Activated CD4-positive, alpha-beta memory T cell treated with anti-CD3 and anti-CD28 coated beads for 36 hours (primary cell): ENCODE measurements at regions not wholly inside any gene's neighbourhood (a gene's known extent, or its start where the extent isn't known, plus 50 kb on each side); places are given as distances from the start of the nearest gene placed in this dataset.
"Not testable (repeated sequence)": the region's sequence is repeated elsewhere in the genome, so short reads cannot be mapped to it uniquely, and the experiment has no call there.

ENCODE experiments used
- CTCF ChIA-PET: fragments of 350-600 bp; sonication (Branson Sonifier 250); formaldehyde crosslinking; loops from one replicate; lab custom pipeline; 2021; ENCODE audit warnings: antibody characterized with exemption, inconsistent platforms; lab: Charles Lee
- POLR2A ChIA-PET: fragments of 350-600 bp; sonication (Branson Sonifier 250); formaldehyde crosslinking; loops from one replicate; lab custom pipeline; 2021; ENCODE audit warnings: antibody characterized with exemption; lab: Charles Lee
- DNase-seq: peaks from one replicate; pipeline ENCODE4 v3.0.0-alpha.2; 2020
- H3K27ac Mint-ChIP-seq: one replicate; pipeline ENCODE4 v1.8.0; 2021; ENCODE audit warnings: mixed read lengths
- H3K27me3 Mint-ChIP-seq: one replicate; pipeline ENCODE4 v1.8.0; 2021; ENCODE audit warnings: mixed read lengths
- H3K36me3 Mint-ChIP-seq: one replicate; pipeline ENCODE4 v1.8.0; 2021; ENCODE audit warnings: mixed read lengths
- H3K4me1 Mint-ChIP-seq: one replicate; pipeline ENCODE4 v1.8.0; 2021; ENCODE audit warnings: low read depth, mixed read lengths
- H3K4me3 Mint-ChIP-seq: one replicate; pipeline ENCODE4 v1.8.0; 2021; ENCODE audit warnings: mild to moderate bottlenecking, mixed read lengths
- H3K9me3 Mint-ChIP-seq: one replicate; pipeline ENCODE4 v1.8.0; 2021; ENCODE audit warnings: mixed read lengths
- intact Hi-C: fragments of 100-400 bp; cut with micrococcal nuclease; formaldehyde crosslinking; loops from one replicate; pipeline ENCODE4 v1.15.1; 2023

- Mint-ChIP-seq H3K9me3 (peaks cover 23% of the 10 kb centered on the region), H3K4me1 (peaks cover 2% of the 10 kb centered on the region), H3K36me3 (peaks cover 2% of the 10 kb centered on the region), H3K27ac (no peak overlapping the region), H3K4me3 (no peak overlapping the region), H3K27me3 (peaks cover 2% of the 10 kb centered on the region)
- intact Hi-C loops: no loop called here
- DNase-seq: no peak
- POLR2A ChIA-PET: no interaction called here
- CTCF ChIA-PET: no interaction called here
These were observed 204.5 kb upstream of the ARL4C start for GRCh38 chr2:234701421-234701820.

- H3K27ac Mint-ChIP-seq: no peak overlapping the region
- intact Hi-C loops: no loop called here
- peaks cover 2% of the 10 kb centered on the region for H3K36me3 Mint-ChIP-seq
- DNase-seq: no peak
- H3K4me3 Mint-ChIP-seq: no peak overlapping the region
- no peaks in the 10 kb centered on the region for H3K4me1 Mint-ChIP-seq
- POLR2A ChIA-PET: no interaction called here
- peaks cover 25% of the 10 kb centered on the region for H3K9me3 Mint-ChIP-seq
- peaks cover 7% of the 10 kb centered on the region for H3K27me3 Mint-ChIP-seq
- CTCF ChIA-PET: no interaction called here
These were observed 202.6 kb upstream of the ARL4C start for GRCh38 chr2:234699456-234699855.

GRCh38 chr2:234697300-234697876 is 200.5 kb upstream of the ARL4C start:
- H3K36me3 Mint-ChIP-seq, POLR2A ChIA-PET, DNase-seq, H3K4me3 Mint-ChIP-seq, intact Hi-C loops, H3K27ac Mint-ChIP-seq, H3K4me1 Mint-ChIP-seq, CTCF ChIA-PET: not testable (repeated sequence)
- peaks cover 18% of the 10 kb centered on the region for H3K27me3 Mint-ChIP-seq
- H3K9me3 Mint-ChIP-seq: peaks cover 25% of the 10 kb centered on the region

- intact Hi-C loops: no loop called here
- Mint-ChIP-seq H3K9me3 (peaks cover 25% of the 10 kb centered on the region), H3K4me3 (no peak overlapping the region), H3K27ac (no peak overlapping the region), H3K27me3 (peaks cover 25% of the 10 kb centered on the region), H3K4me1 (no peaks in the 10 kb centered on the region), H3K36me3 (peaks cover 2% of the 10 kb centered on the region)
- ChIA-PET POLR2A (no interaction called here), CTCF (no interaction called here)
- DNase-seq: no peak
These were observed 199.1 kb upstream of the ARL4C start for GRCh38 chr2:234695981-234696380.

- H3K4me3 Mint-ChIP-seq: no peak overlapping the region
- POLR2A ChIA-PET: no interaction called here
- H3K4me1 Mint-ChIP-seq: no peaks in the 10 kb centered on the region
- peaks cover 2% of the 10 kb centered on the region for H3K36me3 Mint-ChIP-seq
- peaks cover 25% of the 10 kb centered on the region for H3K9me3 Mint-ChIP-seq
- intact Hi-C loops: no loop called here
- peaks cover 28% of the 10 kb centered on the region for H3K27me3 Mint-ChIP-seq
- H3K27ac Mint-ChIP-seq: no peak overlapping the region
- DNase-seq: no peak
- CTCF ChIA-PET: no interaction called here
These were observed 197.5 kb upstream of the ARL4C start for GRCh38 chr2:234694244-234695013.

- DNase-seq, H3K4me1 Mint-ChIP-seq, H3K27ac Mint-ChIP-seq, POLR2A ChIA-PET, CTCF ChIA-PET, intact Hi-C loops, H3K36me3 Mint-ChIP-seq, H3K4me3 Mint-ChIP-seq: not testable (repeated sequence)
- H3K9me3 Mint-ChIP-seq: peaks cover 25% of the 10 kb centered on the region
- H3K27me3 Mint-ChIP-seq: peaks cover 28% of the 10 kb centered on the region
These were observed 196.9 kb upstream of the ARL4C start for GRCh38 chr2:234693681-234694190.

GRCh38 chr2:234693191-234693590 is 196.3 kb upstream of the ARL4C start:
- H3K36me3 Mint-ChIP-seq, CTCF ChIA-PET, H3K4me1 Mint-ChIP-seq, intact Hi-C loops, DNase-seq, H3K27ac Mint-ChIP-seq, POLR2A ChIA-PET, H3K4me3 Mint-ChIP-seq: not testable (repeated sequence)
- peaks cover 28% of the 10 kb centered on the region for H3K27me3 Mint-ChIP-seq
- H3K9me3 Mint-ChIP-seq: peaks cover 22% of the 10 kb centered on the region

- ChIA-PET POLR2A (no interaction called here), CTCF (no interaction called here)
- no peaks in the 10 kb centered on the region for H3K4me1 Mint-ChIP-seq
These were observed 195.4 kb upstream of the ARL4C start for GRCh38 chr2:234691968-234692955.

GRCh38 chr2:234691214-234691575 is 194.3 kb upstream of the ARL4C start:
- no peak overlapping the region for H3K4me3 Mint-ChIP-seq
- H3K27me3 Mint-ChIP-seq: peaks cover 30% of the 10 kb centered on the region
- CTCF ChIA-PET: interaction anchor here (0.9 kb wide), 1 partner anchor 9 kb away, joined by 3 read pairs; no protein-coding TSS in a partner anchor
- no peak overlapping the region for H3K27ac Mint-ChIP-seq
- DNase-seq: no peak
- peaks cover 3% of the 10 kb centered on the region for H3K9me3 Mint-ChIP-seq
- no peaks in the 10 kb centered on the region for H3K4me1 Mint-ChIP-seq
- no peaks in the 10 kb centered on the region for H3K36me3 Mint-ChIP-seq
- intact Hi-C loops: no loop called here
- POLR2A ChIA-PET: no interaction called here

More at GRCh38 chr2:234691968-234692955, 195.4 kb upstream of the ARL4C start:
- no peaks in the 10 kb centered on the region for H3K36me3 Mint-ChIP-seq
- H3K27ac Mint-ChIP-seq: no peak overlapping the region
- peaks cover 13% of the 10 kb centered on the region for H3K9me3 Mint-ChIP-seq
- intact Hi-C loops: no loop called here
- H3K4me3 Mint-ChIP-seq: no peak overlapping the region
- no peak for DNase-seq
- H3K27me3 Mint-ChIP-seq: peaks cover 27% of the 10 kb centered on the region

GRCh38 chr2:234690569-234691213 is 193.8 kb upstream of the ARL4C start:
- Mint-ChIP-seq H3K9me3 (no peaks in the 10 kb centered on the region), H3K27me3 (peaks cover 30% of the 10 kb centered on the region), H3K4me1 (no peaks in the 10 kb centered on the region), H3K4me3 (no peak overlapping the region), H3K27ac (no peak overlapping the region), H3K36me3 (no peaks in the 10 kb centered on the region)
- no peak for DNase-seq
- CTCF ChIA-PET: interaction anchor here (0.9 kb wide), 1 partner anchor 9 kb away, joined by 3 read pairs; no protein-coding TSS in a partner anchor
- intact Hi-C loops: no loop called here
- POLR2A ChIA-PET: no interaction called here

GRCh38 chr2:234689911-234690379 is 193.1 kb upstream of the ARL4C start:
- no peaks in the 10 kb centered on the region for H3K4me1 Mint-ChIP-seq
- no peak overlapping the region for H3K27ac Mint-ChIP-seq
- no peak overlapping the region for H3K4me3 Mint-ChIP-seq
- intact Hi-C loops: no loop called here
- no peak for DNase-seq
- ChIA-PET CTCF (no interaction called here), POLR2A (no interaction called here)
- peaks cover 29% of the 10 kb centered on the region for H3K27me3 Mint-ChIP-seq
- no peaks in the 10 kb centered on the region for H3K9me3 Mint-ChIP-seq
- H3K36me3 Mint-ChIP-seq: no peaks in the 10 kb centered on the region
